HG03280 (cell line): ENCODE measurements at regions not wholly inside any gene's neighbourhood (a gene's known extent, or its start where the extent isn't known, plus 50 kb on each side); places are given as distances from the start of the nearest gene placed in this dataset.

Experiments
- ATAC-seq: cut with Tn5 transposase; IDR thresholded peaks from one replicate; pipeline ENCODE4 v1.9.1; 2021; ENCODE audit warnings: mild to moderate bottlenecking, moderate library complexity; ENCODE audit not compliant: unreplicated experiment

DNA sequence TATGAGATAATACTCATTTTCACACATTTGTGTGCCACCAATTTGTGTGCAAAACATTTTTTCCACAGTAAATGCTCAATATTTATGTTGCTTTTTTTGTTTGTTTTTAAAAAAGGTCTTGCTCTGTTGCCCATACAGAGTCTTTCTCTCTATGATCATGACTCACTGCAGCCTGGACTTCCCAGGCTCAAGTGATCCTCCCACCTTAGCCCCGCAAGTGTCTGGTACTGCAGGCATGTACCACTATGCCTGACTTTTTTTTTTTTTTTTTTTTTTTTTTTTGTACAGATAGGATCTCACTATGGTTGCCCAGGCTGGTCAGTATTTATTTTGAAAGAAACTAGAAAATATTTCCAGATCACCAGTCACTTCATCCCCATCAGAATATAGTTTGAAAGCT is 297.8 kb upstream of the GYPC start:
- no peak for ATAC-seq

DNA sequence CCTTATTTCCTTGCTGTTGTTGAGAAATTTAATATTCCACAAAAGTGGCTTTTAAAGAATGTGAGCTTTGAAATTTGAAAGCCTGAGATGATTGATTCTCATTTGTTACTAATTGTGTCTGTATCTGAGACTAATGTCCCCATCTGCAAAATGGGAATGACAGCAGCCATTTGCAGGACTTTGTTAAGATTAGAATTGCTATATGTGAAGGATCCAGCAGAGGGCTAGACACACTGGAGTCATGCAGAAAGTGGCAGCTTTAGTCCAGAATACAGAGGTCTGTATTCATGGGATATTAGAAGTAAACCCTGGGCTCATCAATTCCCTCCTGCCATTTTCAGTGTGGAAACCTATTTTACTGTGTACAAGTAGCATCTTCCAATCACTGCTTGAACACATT is 296.5 kb upstream of the GYPC start:
- peak; percentile 53 for ATAC-seq

DNA sequence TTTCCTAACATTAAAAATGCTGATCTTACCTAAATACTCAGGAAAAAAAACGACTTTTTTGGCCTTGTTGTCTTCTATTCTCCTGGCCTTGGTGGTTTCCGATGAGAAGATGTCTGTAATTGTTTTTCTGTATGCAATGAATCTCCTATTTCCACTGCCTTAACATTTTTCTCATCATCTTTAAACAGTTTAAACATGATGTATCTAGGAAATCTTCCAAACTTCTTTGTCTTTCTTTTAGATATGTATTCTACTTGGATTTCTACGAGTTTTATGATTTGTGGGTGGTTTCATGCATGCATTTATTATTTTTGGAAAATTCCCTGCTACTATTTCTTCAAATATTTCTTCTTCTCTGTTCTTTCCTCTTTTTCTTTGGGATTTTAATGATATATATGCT is 288.6 kb upstream of the GYPC start:
- no peak for ATAC-seq

DNA sequence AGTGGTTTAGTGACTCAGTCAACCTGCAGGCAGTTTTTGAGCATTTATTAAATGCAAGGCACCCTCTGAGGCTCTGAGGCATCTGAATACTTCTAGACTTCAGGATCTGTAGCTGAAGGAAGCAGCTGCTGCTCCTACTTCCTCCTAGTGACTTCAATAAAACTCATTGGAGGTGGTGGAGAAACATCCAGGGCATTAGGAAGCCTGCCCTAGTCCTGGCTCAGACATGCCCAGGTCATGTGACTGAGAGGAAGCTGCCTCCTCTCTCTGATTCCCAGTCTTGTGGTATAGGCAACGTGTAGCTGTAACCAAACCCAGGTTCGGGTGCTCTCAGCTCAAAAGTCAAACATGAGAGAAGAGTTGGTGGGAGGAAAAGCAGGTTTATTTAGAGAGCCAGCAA is 287.2 kb upstream of the GYPC start:
- no peak for ATAC-seq

DNA sequence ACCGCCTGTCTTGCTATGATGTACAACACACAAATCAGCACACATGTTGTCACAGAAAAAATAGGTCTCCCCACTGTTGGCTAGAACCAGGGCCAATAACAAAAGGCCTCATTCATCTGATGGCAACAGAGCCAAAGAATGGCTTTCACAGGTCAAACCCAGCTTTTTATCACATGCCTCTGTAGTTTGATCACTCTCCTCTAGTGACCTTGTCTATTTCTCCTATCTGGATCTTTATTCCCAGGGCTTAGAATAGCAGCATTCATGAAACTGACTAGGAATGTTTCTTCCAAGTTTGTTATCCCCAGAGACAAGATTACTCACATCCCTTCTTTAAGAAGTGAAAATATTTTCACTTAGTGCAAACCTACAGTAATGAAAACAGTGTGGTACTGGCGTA is 285.8 kb upstream of the GYPC start:
- no peak for ATAC-seq

DNA sequence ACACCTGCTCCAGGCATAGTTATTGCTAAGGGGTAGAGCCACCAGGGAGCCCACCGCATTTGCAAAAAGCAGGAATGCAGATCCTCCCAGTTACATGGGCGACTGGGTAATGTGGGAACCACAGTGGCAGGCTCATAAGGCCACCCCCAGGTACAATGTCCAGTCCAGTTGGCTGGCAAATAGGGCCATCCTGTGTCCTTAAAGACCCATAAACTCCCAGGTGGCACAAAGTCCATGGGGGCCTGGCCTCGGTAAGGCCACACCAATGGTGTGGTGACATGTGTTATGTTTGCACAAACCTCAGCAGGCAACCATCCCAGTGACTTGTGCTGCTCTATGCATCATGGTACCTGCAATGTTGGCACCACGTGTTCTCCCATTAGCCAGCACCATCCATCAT is 283.6 kb upstream of the GYPC start:
- ATAC-seq, result no peak

DNA sequence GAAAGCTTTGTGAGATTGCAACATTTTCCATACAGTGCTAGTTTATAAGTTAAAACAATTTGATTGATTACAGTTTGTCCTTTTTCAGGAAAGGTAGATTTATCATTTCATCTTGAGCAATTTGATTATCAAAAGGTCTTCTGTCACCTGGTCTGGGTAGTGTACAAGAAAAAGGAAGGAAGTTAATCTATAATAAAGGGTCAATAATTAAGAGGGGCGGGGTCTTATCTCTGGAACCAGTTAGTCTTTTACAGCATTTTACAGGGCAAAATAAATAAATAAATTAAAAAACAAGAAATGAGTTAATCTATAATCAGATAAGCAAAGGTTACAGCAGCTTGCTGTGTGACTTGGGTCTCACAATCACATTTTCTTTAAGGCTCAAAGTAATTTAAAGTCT is 277.8 kb upstream of the GYPC start:
- ATAC-seq, result no peak

DNA sequence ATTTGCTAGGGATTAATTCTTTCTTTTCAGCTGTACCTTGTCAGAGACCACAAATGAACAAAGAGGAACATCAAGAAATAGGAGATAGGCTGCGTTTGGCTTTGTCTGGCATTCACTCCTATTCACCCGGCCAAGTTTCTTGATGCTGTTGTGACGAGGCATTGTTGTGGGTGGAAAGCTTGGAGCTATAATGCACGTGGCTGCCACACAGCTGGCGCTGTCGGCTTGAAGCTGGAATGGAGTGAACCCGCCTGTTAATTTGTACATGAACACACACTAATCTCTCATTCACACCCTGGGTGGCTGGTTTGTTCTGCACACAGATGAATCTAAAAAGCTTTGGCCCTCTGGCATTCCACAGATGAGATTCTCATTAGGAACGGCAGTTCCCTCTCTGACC is 274.9 kb upstream of the GYPC start:
- ATAC-seq, result no peak

DNA sequence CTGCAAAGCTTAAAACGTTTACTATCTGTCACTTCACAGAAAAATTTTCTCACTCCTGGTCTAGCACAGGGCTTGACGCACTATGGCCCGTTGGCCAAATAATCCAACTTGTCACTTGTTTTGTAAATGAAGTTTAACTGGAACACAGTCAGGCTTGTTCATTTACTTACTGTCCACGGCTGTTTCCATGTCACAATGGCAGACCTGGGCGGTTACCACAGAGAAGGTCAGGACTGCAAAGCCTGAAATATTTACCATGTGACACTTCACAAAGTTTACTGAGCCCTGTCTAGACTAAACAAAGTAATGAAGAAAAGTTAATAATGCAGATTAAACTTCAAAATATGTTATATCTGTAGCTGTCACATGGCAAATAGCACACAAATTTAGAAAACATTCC is 273.0 kb upstream of the GYPC start:
- ATAC-seq, result no peak

DNA sequence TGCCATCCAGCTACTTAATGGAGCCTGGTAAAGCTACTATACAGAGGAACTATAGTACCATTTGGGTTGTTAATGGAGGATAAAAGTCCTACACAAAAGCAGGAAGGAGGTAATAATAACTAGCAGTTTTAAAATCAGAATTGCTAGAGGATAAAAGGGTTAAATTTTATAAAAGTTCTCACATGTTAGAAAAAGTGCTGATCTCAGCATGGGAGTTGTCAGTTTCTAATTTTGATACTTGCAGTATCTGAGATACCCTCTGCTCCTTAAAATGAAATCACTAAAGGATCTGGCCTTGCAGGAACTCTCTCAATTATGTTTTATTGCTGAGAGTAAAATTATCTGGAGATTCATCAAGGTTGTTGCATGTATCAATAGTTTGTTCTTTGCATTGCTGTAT is 272.2 kb upstream of the GYPC start:
- no peak for ATAC-seq

DNA sequence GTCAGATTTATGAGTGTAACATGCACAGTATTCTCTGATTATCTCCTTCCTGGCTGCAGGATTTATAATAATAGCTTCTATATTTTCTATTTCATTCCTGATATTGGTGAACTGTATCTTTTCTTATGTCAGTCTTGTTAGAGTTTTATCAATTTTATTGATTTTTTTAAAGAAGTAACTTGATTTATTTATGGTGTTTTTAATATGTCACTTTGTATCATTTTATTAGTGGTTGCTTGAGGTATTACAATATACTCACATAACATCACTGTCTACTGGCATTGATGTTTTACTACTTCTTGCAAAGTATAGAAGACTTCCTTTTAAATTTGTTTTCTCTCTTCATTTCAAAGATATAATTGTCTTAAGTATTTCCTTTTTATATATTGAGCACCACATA is 270.5 kb upstream of the GYPC start:
- ATAC-seq, result no peak

DNA sequence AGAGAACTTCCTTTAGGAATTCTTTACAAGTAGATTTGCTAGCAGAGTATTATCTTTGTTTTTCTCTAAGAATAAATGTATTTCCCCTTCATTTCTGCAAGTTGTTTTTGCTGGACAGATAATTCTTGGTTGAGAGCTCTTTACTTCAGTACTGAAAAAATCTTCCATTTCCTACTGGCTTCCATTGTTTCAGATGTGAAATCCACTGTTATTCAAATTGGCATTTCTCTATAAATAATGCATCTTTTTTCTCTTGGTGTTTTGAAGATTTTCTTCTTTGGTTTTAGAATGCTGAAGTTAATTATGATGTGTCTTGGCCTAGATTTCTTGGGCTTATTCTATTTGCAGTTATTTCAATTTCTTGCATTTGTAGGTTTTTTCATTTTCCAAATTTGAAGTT is 270.0 kb upstream of the GYPC start:
- ATAC-seq, result no peak

DNA sequence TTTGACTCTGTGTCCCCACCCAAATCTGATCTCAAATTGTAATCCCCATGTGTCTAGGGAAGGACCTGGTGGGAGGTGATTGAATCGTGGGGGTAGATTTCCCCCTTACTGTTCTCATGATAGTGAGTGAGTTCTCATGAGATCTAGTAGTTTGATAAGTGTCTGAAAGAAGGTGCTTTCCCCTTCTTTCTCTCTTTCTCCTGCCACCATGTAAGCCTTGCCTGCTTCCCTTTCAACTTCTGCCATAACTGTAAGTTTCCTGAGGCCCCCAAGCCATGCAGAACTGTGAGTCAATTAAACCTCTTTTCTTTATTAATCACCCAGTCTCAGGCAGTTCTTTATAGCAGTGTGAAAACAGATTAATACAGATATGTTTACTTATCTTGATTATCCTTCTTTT is 266.5 kb upstream of the GYPC start:
- no peak for ATAC-seq

DNA sequence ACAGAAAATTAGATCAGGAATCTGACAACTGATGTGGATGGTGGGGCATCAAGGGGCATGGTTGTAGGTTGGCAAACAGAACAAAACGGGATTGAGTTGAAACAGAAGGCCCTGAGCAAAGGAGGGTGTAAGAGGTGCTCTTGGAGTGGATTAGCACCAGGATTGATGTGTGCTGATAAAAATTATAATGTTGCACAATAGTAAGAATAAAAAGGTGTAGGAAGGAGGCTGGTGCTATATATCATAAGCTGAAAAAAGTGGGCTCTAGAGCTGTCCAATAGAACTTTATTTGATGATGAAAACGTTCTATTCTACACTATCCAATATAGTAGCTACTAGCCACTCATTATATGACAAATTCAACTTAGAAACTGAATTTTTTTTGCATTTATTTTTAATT is 263.1 kb upstream of the GYPC start:
- ATAC-seq, result no peak

DNA sequence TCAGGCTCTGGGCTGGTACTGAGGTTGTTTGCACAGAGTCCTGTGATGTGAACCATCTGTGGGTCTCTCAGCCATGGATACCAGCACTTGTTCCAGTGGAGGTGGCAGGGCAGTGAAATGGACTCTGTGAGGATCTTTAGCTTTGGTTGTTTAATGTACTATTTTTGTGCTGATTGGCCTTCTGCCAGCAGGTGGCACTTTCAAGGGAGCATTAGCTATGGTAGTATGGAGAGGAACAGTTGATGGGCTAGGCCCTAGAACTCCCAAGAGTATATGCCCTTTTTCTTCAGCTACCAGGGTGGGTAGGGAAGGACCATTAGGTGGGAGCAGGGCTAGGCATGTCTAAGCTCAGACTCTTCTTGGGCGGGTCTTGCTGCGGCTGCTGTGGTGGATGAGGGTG is 257.0 kb upstream of the GYPC start:
- no peak for ATAC-seq

DNA sequence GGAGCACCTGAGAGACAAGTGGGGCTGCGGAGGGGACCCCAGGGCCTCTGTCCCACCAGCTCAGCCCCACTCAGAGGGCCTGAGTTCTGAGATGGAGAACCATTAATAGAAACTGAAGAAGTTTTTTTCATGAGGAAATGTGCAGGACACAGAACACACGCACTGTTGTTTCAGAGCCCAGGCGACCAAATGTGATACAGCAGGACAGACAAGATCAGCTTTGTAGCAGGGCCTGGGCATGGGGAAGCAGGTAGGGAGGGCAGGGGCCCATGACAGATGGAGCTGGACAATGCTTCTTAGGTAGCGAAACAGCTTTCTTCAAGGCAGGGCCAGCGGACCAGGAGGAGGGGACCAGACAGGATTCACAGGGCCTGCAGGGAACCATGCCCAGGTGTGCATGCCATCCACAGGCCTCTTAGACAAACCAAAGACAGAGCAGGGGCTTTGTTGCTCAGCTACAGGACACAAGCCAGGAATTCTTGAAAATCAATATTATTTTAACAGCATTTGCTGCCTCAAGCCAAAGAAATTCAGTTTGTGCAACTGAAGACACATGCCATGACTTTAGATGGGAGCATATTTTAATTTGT is 252.8 kb upstream of the GYPC start:
- no peak for ATAC-seq

DNA sequence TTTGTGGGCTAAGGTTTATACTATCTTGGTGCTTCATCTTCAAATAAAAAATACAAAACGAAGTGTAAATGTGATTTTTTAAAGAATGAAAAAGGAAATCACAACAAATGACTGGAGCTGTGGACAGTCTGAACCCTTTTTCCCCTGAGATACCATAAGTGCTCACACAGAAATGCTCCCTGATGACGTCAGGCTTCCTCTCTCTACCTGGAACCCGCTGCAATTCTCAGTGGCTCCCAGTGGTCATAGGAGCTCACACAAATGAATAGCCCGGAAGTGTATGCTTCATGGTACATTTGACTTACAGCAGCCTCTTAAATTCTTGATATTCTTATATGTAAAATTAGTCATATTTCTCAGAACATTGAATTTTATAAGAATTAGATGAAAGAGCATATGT is 249.7 kb upstream of the GYPC start:
- no peak for ATAC-seq

DNA sequence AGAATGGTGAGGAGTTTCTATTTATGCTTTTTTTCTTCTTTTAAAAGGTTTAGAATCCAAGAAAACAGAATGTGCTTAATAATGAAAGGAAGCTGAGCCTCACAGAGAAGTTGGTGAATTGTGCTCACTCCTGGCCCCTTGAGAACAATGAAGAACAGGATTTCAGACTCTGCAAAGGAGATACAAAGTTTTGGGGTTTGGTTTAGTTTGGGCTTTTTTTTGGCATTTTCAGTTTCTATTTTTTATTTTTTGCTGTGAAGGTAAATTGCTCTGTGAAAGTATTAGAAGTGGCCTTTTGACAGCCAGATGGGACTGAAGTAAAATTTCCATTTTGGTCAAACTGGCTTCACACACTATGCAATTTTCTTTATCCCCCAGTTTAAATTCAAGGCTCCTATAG is 247.3 kb upstream of the GYPC start:
- no peak for ATAC-seq

DNA sequence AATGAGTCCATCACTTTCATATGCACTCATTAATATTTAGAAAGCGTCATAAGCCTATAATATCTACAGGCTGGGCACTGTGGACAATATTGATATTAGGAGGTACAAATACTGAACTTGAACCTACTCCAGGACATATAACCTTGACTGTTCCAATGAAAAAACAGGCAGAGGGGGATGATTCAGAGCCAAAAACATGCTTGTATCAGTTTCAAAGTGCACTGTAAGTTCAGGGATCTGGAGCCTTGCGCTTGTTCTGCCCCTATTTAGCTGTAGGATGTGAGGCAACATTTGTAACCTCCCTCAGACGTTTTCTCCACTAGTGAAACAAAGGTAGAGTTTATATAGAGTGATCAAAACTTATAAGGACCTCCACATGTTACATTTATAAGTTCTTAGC is 246.1 kb upstream of the GYPC start:
- ATAC-seq, result no peak

DNA sequence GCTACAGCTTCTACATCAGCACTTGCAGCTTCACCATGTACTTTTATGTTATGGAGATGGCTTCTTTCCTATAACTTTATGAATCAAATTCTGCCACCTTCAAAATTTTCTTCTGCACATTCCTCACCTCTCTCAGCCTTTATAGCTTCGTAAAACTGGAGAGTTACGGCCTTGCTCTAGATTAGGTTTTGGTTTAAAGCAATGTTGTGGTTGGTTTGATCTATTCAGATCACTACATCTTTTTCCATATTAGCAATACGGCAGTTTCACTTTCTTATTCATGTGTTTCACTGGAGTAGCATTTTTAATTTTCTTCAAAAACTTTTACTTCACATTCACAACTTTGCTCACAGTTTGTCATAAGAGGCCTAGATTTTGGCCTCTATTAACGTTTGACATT is 242.9 kb upstream of the GYPC start:
- ATAC-seq, result no peak

DNA sequence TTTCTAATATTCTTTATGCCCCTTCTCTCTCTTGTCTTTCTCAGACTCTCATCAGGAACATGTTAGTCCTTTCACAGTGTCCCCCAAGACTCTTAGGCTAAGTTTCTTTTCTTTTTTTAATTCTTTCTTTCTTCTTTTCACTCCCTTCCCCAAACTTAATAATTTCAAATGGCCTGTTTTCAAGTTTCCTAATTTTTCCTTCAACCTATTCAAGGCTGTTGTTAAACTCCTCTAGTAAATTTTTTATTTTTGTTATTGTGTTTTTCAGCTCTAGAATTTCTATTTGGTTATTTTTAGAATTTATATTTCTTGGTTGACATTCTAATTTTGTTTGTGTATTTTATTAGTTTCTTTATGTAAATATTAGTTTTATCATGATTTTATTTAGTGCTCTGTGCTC is 236.6 kb upstream of the GYPC start:
- ATAC-seq, result no peak

DNA sequence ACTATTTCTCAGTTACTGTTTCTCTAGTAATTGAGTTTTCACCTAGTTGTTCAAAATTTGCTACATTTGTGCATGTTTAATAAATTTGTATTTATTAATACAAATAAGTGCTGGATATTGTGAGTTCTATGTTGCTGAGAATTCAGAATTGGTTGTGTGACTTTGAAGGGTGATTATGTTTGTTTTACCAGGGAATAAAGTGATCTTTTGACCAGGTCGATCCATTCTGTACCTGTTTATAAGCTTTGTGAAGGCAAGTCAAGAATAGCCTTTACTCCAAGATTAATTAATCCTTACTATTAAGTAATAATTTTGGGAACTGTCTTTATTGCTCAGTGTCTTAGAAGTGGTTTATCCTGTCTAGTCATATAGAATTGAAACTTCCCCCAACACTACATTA is 230.0 kb upstream of the GYPC start:
- no peak for ATAC-seq

DNA sequence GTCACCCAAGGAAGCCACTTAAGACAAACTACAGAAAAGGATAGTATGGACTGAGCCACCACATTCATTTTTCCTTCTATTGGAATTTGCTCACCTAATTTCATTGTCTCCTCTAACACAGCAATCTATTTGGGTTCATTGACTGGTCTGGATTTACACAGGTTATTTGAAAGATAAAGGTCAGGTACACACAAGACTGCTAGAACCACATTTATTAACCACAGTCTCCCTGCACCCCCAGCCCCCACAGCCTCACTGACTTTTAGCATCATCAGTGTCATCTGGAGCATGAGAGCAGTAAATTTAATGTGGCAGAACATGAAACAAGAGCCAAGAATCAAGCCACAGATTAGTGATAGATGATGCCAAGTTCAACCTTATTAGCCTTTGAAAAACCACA is 226.9 kb upstream of the GYPC start:
- ATAC-seq, result no peak

DNA sequence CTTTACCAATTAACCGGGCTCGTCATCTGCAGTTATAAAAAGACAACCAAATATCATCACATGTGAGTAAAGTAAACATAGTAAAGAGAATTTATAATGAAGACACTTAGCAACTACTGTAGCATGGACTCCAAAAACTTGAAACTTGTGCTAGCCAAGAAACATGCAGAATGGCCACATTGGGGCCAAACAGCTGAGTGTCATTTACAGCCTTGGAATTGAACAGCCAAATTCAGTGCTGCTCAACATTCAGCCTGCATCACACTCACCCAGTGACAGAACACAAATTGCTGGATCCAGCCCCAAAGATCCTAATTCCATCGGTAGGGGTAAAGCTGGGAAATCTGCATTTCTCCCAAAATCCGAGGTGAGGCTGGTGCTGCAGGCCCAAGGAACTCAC is 224.8 kb upstream of the GYPC start:
- no peak for ATAC-seq
